Upper lobe of left lung (tissue), 6 donors: ENCODE measurements at regions not wholly inside any gene's neighbourhood (a gene's known extent, or its start where the extent isn't known, plus 50 kb on each side); places are given as distances from the start of the nearest gene placed in this dataset.
A peak's percentile ranks its signal among the peaks of the same experiment; 100 is the strongest.

Experiments used
- ATAC-seq, 2 donors: fragments of 200-7000 bp; cut with Tn5 transposase; one replicate each; pipeline ENCODE4 v1.9.1; 2022; ENCODE audit warnings: mild to moderate bottlenecking in 2 of 2, moderate library complexity in 2 of 2; ENCODE audit not compliant: low FRiP score in 2 of 2
- DNase-seq, 2 donors: peaks; one replicate each; pipeline ENCODE4 v3.0.0-alpha.2; 2019 to 2020
- H3K27ac ChIP-seq, 4 donors: fragments of 200-600 bp; sonication (generic); one replicate each; pipeline ENCODE4 v1.5.1; 2016 to 2019
- H3K27me3 ChIP-seq, 4 donors: fragments of 200-600 bp; sonication (generic); one replicate each; pipeline ENCODE4 v1.5.1; 2017 to 2019
- H3K36me3 ChIP-seq, 4 donors: fragments of 200-600 bp; sonication (generic); one replicate each; pipeline ENCODE4 v1.5.1; 2016 to 2019
- H3K4me1 ChIP-seq, 4 donors: fragments of 200-600 bp; sonication (generic); one replicate each; pipeline ENCODE4 v1.5.1; 2018 to 2019
- H3K4me3 ChIP-seq, 4 donors: fragments of 200-600 bp; sonication (generic); one replicate each; pipeline ENCODE4 v1.5.1; 2017 to 2019; ENCODE audit warnings: mild to moderate bottlenecking in 2 of 4, moderate library complexity in 1 of 4
- H3K9me3 ChIP-seq, 4 donors: fragments of 200-600 bp; sonication (generic); one replicate each; pipeline ENCODE4 v1.5.1; 2018 to 2019
- EP300 ChIP-seq, 4 donors: sonication (generic); formaldehyde crosslinking; IDR thresholded peaks; one replicate each; pipeline ENCODE4 v1.5.1; 2017; ENCODE audit warnings: antibody characterized with exemption in 4 of 4, control low read depth in 2 of 4
- POLR2A ChIP-seq, 4 donors: fragments of 450-650 bp; IDR thresholded peaks; one replicate each; pipeline ENCODE4 v1.5.1; 2016 to 2017; ENCODE audit warnings: antibody characterized with exemption in 4 of 4, mild to moderate bottlenecking in 2 of 4
- POLR2AphosphoS5 ChIP-seq, 2 donors: sonication (generic); formaldehyde crosslinking; IDR thresholded peaks; one replicate each; pipeline ENCODE4 v1.5.1; 2017; ENCODE audit warnings: antibody characterized with exemption in 2 of 2
- WGBS, 2 donors: methylation state at CpG; one replicate each; pipeline ENCODE4 v1.1.5; 2017 to 2018; 5-methylcytosine and 5-hydroxymethylcytosine counted together
- TF ChIP-seq, protein P1 (sequence below), 6 experiments: fragments of 450-650 bp in 4 of 6; fragments of 200-600 bp in 2 of 6; sonication (generic) in 2 of 6; IDR thresholded peaks; one replicate each; pipeline ENCODE4 v1.5.1; 2016 to 2019; ENCODE audit warnings: antibody characterized with exemption in 6 of 6
- donor health status: DM: no; HTN: no; CAD: no; lungs with moderate emphysema.
- donor health status: DM: no; HTN: yes; CAD: no; lungs with severe emphysema.

DNA sequence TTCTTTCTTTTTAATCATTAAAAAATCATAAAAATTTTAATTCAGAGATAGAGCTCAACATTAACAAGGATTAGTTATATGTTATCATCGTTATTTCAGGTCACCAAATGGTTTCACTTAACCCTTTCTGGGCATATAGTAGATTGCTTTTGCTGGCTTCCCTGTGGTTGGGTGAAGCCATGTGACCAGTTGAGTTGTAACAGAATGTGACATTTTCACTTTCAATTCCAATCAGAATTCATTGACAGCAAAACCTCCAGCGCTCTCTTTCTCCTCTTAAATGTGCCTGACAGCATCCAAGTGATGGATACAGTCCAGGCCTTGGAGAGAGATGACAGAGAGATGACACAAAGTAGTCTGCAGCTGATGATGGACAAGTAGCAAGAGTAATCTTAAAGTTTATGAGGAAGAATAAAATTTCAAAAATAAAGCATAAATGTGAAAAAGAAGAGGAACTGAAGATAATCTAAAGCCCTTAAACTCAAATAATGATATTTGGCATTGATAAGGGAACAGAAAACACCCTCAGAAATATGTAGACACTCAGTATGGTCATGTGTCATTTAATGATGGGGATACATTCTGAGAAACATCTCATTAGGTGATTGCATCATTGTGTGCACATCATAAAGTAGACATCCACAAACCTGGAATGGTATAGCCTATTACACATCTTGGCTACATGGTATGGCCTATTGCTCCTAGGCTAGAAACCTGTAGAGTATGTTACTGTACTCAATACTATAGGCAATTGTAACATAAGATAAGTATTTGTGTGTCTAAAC lies 92.3 kb upstream of the QRFPR start:
- no peak overlapping the region for H3K4me3 ChIP-seq
- no peaks in the 10 kb centered on the region for H3K36me3 ChIP-seq
- no peak overlapping the region for H3K27ac ChIP-seq
- DNase-seq (no peak), ATAC-seq (no peak)
- TF ChIP-seq, protein P1, sequence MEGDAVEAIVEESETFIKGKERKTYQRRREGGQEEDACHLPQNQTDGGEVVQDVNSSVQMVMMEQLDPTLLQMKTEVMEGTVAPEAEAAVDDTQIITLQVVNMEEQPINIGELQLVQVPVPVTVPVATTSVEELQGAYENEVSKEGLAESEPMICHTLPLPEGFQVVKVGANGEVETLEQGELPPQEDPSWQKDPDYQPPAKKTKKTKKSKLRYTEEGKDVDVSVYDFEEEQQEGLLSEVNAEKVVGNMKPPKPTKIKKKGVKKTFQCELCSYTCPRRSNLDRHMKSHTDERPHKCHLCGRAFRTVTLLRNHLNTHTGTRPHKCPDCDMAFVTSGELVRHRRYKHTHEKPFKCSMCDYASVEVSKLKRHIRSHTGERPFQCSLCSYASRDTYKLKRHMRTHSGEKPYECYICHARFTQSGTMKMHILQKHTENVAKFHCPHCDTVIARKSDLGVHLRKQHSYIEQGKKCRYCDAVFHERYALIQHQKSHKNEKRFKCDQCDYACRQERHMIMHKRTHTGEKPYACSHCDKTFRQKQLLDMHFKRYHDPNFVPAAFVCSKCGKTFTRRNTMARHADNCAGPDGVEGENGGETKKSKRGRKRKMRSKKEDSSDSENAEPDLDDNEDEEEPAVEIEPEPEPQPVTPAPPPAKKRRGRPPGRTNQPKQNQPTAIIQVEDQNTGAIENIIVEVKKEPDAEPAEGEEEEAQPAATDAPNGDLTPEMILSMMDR (IDR thresholded peaks at IDR 0.05) = no peak
- TF ChIP-seq POLR2A (IDR thresholded peaks at IDR 0.05) = no peak
- no peak for TF ChIP-seq EP300 (IDR thresholded peaks at IDR 0.05)
- no peak for TF ChIP-seq POLR2AphosphoS5 (IDR thresholded peaks at IDR 0.05)
- no peaks in the 10 kb centered on the region for H3K27me3 ChIP-seq
- no peaks in the 10 kb centered on the region for H3K9me3 ChIP-seq
- H3K4me1 ChIP-seq = no peaks in the 10 kb centered on the region
- WGBS, 2 donors = 72 to 75% methylated on average over 2 of the region's 2 CpGs

DNA sequence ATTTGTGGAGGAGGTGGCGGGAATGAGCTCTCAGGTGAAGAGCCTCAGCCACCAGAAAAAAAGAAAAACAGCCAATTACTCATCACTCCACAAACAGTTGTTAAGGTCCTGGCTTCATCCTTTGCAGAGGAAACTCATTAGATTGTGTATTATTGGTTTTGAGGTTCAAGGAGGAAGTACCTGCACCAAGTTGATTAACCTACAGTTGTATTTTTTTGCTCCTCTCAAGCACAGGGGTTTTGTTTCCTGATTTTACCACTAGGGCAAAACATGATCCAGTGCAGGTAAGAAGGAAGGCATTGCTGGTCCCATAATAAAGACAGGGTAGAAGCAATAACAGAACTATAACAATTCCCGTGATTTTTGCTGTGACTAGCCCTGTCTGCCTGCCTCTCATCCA lies 84.0 kb upstream of the QRFPR start:
- peaks cover 0 to 3% (median 0%) of the 10 kb centered on the region in 4 donors for H3K9me3 ChIP-seq
- H3K4me3 ChIP-seq = no peak overlapping the region
- ATAC-seq (no peak), DNase-seq (no peak)
- no peak for TF ChIP-seq POLR2AphosphoS5 (IDR thresholded peaks at IDR 0.05)
- H3K36me3 ChIP-seq = no peaks in the 10 kb centered on the region
- no peaks in the 10 kb centered on the region for H3K4me1 ChIP-seq
- H3K27me3 ChIP-seq = no peaks in the 10 kb centered on the region
- H3K27ac ChIP-seq = no peak overlapping the region
- WGBS, 2 donors = 54 to 63% methylated on average over 2 of the region's 2 CpGs

DNA sequence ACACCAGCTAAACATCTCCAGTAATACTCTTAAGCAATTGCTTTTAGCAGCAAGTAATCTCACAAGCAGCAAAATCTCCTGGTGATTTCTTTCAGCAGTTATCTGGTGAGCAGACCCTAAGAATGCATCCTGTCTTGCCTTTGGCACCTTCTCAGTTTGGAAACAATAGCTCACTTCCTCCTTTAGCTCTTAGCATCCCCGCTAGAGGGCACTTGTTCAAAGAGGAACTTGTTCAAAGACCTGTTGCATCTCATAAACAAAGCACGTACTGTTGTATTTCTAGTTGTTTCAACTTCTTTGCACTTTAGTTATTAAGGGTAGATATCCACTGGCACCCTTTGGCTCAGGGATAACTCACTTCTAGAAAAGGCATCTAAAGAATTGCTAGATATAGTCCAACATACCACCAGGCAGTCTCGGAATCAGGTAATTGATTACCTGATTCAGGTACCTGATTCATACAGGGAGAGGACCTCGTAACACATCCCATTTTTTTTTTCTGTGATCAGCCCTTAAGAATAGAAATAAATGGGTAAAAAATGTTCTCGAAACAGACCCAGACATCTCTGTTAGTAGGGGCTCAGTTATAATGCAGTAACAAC lies 81.9 kb upstream of the QRFPR start:
- Histone ChIP-seq H3K9me3 (peaks cover 0 to 3% (median 0%) of the 10 kb centered on the region in 4 donors), H3K27me3 (no peaks in the 10 kb centered on the region), H3K27ac (no peak overlapping the region), H3K4me1 (no peaks in the 10 kb centered on the region), H3K36me3 (no peaks in the 10 kb centered on the region), H3K4me3 (no peak overlapping the region)
- ATAC-seq (peak; percentile 61 to 78), DNase-seq (peak in 1 of 2 donors; percentile 37)
- TF ChIP-seq EP300 (IDR thresholded peaks at IDR 0.05) (no peak), POLR2AphosphoS5 (IDR thresholded peaks at IDR 0.05) (no peak), POLR2A (IDR thresholded peaks at IDR 0.05) (no peak)
- TF ChIP-seq, protein P1 (IDR thresholded peaks at IDR 0.05) = peak; percentile 43 to 64 (median 50)
- WGBS, 2 donors = 51 to 52% methylated on average over 5 of the region's 5 CpGs

DNA sequence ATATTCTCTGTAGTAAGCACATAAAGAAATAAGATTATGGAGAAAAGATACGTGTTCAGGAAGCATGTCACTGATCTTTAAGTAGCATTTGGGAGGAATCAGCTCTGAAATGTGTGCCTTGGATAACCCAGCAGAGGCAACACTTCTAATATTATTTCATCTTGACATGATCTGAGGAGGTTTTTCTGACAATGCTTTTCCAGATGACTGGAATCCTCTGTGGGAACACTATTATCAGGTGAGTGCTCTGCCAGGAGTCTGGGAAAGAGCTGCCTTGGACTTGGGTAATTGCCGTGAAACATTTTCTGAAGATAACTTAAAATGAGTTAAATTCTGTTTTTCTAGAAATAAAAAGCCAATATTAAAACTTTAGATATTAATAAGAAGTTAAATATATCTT lies 78.2 kb upstream of the QRFPR start:
- no peaks in the 10 kb centered on the region for H3K36me3 ChIP-seq
- 83 to 89% methylated on average over 2 of the region's 2 CpGs for WGBS, 2 donors
- no peaks in the 10 kb centered on the region for H3K9me3 ChIP-seq
- ATAC-seq (no peak), DNase-seq (no peak)
- no peaks in the 10 kb centered on the region for H3K27me3 ChIP-seq
- TF ChIP-seq EP300 (IDR thresholded peaks at IDR 0.05) (no peak), POLR2A (IDR thresholded peaks at IDR 0.05) (no peak), POLR2AphosphoS5 (IDR thresholded peaks at IDR 0.05) (no peak)
- TF ChIP-seq, protein P1 (IDR thresholded peaks at IDR 0.05) = no peak
- H3K4me3 ChIP-seq = no peak overlapping the region
- H3K4me1 ChIP-seq = no peaks in the 10 kb centered on the region
- no peak overlapping the region for H3K27ac ChIP-seq

DNA sequence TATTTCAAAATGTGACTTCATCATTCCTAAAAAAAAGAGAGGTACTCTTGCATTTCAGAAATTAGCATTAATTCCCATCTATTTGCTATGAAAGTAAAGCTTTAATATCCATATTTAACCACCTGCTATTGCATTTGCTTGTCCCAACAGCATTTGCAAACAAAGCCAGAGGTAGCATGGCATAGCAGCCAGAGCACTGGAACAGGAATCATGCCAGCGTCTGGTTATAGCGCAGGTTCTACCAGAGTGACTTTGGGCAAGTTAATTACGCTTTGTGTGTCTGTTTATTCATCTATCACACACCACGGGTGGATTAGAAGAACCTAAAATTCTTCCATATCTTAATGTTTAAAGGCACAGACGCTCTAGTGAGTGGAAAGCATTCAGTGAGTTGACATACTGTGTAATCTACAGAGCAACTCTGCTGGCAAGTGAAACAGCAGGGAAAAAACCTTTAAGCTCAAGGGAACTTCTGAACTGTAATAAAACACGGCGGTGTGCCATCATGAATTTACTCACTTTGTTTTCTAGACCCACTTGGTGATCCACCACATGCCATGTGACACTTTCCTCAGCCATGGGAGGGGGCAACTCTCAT lies 76.6 kb upstream of the QRFPR start:
- WGBS, 2 donors = 67 to 80% methylated on average over 7 of the region's 7 CpGs
- ATAC-seq (no peak), DNase-seq (no peak)
- H3K9me3 ChIP-seq = no peaks in the 10 kb centered on the region
- no peaks in the 10 kb centered on the region for H3K36me3 ChIP-seq
- TF ChIP-seq, protein P1 (IDR thresholded peaks at IDR 0.05) = no peak
- no peak for TF ChIP-seq POLR2A (IDR thresholded peaks at IDR 0.05)
- no peak for TF ChIP-seq EP300 (IDR thresholded peaks at IDR 0.05)
- TF ChIP-seq POLR2AphosphoS5 (IDR thresholded peaks at IDR 0.05) = no peak
- no peak overlapping the region for H3K4me3 ChIP-seq
- H3K27ac ChIP-seq = no peak overlapping the region
- no peaks in the 10 kb centered on the region for H3K4me1 ChIP-seq
- H3K27me3 ChIP-seq = no peaks in the 10 kb centered on the region
